Germinal center (tissue), 1 donor: ENCODE measurements at regions not wholly inside any gene's neighbourhood (a gene's known extent, or its start where the extent isn't known, plus 50 kb on each side); places are given as distances from the start of the nearest gene placed in this dataset.

Source experiments
- DNase-seq: peaks from one replicate; pipeline ENCODE4 v3.0.0; 2012; ENCODE audit warnings: mixed read lengths, low spot score

DNA sequence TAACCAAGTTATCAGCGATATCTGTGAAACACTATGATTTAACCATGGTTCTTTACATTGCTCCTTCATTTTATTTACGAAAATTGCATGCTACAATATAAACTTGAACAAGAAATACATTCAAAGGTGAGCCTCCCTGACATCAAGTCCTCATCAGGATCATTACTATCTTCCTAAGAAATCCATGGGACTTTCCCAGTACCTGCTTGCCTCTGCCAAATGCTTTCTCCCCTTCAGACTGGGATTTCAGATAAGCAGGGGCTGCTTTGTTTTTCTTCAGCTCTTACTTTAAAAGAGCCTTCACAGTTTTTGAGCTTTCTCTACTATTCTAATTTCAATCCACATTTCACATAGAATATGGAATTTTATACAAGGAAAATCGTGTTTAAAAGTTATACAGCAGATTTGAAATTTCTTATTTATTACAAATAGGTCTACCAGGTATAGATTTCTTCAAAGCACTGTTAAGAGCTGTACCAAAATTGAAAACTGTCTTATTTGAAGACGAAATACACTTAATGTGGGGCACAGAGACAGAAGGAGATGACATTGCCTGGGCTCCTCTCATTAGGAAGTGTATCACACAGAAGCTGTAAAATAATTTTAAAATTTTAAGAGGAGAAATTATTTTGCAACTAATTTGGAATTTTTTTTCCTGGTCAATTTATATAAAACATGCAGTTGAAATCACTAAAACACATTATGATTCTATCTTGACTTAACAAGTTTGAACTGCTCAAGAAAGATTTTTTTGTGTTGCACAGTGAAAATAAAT, 615.0 kb upstream of the AGTR1 start:
- DNase-seq = no peak

- no peak for DNase-seq
These were observed 614.0 kb upstream of the AGTR1 start for GRCh38 chr3:148083526-148084182.

DNA sequence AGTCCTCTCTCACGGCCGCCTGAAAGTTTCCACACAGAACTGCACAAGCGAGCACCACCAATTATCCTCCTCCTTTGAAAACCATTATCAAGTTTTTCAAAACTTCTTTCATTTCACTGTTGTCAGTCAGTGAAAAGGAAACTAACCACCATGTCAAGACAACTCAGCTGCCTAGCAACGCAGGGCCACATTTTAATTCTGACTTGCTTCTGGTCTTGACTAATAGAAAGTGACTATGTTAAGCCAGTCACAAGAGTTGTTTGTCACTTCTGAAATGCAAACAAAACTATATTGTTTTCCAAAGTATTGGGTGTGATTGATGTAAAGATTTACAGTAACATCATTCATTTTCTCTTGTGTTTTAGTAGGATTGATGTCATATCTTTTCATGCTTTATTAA, 612.8 kb upstream of the AGTR1 start:
- DNase-seq = no peak

DNA sequence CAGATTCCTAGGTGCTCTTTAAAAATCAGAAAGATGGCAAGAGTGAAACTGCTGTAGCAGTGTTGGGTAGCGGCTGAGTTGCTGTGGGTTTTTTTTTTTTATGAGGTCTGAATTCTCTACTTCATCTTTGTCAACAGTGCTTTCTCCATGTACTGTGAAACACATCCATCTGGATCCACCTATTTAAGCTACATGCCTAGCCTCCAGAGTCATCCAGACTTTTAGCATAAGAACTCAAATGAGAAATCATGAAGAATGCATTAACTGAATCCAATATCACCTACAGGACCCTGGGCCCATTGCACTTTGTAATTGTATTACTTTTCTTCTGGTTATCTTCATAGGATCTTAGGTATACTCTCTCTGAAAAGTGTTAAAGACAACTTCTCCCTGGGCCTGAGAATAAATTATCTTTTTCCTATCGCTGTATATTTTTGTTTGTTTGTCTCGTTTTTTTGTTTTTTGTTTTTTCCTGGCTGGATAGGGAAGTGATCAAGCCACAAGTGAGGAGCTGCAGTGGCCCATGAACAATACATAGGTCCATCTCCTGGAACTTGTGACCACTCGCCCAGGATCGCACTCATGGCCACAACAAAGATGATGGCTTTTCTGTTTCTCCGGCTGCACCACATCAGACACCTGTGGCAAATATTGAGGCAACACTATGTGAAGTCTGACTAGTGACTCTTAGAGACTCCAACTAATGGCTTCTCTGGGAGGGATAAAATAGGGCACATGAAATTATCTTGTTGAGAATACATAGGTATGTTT, 609.9 kb upstream of the AGTR1 start:
- DNase-seq = no peak

DNA sequence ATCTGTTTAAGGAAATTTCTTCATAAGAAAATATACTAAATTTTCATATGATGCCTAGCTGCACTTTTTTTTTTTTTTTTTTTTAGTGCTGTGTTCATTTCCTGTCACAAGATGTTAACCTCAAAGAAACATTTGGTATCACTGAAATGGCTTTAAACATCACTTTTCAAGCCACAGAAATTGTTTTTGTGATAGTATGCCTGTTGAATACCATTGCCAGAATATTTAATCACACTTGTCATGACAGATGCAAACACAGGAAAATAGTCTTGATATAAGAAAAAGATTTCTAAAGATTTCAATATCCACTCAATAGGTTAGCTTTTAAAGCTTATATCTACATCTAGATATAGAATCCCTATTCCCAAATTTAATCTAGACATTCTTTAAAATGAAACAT, 608.5 kb upstream of the AGTR1 start:
- DNase-seq = no peak

DNA sequence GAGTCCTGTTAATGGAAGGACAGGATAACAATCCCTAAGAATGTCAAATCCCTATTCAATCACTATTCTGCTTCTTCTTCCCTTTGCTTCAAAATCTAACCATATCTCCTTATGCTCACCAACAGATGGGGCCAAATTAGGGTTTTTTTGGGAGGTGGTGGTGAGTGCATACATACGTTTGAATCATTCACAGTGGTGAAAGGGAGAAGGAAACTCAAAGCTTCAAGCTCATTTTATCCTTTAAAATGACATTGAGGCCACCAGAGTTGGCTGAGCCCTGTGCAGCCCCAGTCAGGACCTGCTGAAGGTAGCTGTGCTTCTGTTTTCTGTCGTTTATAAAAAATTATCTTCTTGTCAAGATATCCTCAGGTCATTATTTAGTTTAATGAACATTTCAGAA, 607.5 kb upstream of the AGTR1 start:
- no peak for DNase-seq

GRCh38 chr3:148092624-148093347, 604.9 kb upstream of the AGTR1 start:
- no peak for DNase-seq

- DNase-seq = no peak
These were observed 604.0 kb upstream of the AGTR1 start for GRCh38 chr3:148093753-148094152.

DNA sequence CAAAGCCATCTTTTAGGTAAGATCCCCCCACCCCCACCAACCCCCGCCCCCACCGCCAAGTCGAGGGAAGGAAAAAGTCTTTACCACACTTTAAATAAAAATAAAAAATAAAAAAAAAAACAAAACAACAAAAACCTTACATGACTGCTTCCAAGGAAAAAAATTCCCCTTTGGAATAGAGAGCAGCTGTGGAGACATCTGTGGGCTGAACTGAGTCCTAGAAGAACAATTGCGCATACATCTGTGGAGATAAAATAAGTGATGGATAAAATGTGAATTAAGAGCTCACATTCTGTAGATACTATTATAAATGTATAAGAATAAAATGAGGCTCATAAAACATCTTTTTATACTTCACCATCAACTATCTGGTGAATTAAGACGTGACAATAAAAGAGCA, 601.7 kb upstream of the AGTR1 start:
- DNase-seq = no peak

DNA sequence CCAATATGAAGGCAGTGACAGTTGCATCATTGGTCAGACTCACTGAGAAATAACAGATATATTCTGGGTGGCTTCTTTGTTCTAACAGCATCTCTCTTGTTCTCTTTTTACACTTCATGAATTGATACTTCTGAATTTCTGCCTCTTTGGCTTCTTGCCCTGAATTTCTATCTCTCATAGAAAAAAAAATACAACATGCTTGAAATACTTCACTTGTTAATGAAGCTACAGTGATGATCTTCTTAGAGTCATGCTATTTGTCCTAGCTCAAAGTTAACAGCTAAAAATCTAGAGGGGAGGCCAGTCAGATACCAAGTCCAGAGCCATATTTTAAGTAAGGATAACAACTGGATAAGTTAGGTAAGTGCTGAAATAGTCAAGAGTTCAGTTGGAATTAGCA, 597.2 kb upstream of the AGTR1 start:
- no peak for DNase-seq

DNA sequence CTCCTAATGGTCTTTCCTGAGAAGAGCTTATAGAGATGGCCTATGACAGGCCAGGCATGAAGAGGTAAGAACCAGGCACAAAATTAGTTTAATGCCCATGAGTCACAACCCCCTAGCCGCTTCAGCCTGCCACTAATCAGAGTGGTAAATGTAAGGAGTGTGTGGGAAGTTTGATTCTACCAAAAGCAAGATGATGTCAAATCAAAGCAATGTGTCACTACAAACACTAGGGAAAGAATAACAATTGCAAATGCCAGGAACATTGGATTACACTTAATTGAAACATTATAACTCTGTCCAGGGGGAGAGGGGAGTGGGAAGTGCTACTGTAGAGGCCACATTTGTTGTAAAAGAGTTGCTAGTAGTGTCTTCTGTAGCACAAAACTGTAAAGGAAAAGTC, 596.6 kb upstream of the AGTR1 start:
- no peak for DNase-seq

- no peak for DNase-seq
These were observed 595.5 kb upstream of the AGTR1 start for GRCh38 chr3:148102156-148102555.

DNA sequence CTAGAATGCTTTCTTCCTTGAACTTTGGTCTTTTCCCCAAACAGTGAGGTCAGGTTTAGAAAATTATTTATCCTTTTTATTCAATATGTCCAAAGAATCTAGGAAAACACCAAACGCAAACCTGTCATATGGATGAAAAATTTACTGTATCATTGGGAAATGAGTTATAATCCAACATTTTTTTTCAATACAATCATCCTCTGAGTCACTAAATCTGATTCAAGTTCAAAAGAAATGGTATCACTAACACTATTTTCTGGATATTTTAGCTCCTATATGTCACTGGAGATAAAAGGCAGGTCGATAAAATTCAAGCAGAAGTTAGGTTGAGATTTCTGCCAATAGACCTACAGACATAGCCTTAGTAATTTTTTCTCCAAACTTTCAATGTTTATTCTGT, 591.6 kb upstream of the AGTR1 start:
- no peak for DNase-seq

- DNase-seq = no peak
These were observed 570.7 kb upstream of the AGTR1 start for GRCh38 chr3:148126956-148127355.

DNA sequence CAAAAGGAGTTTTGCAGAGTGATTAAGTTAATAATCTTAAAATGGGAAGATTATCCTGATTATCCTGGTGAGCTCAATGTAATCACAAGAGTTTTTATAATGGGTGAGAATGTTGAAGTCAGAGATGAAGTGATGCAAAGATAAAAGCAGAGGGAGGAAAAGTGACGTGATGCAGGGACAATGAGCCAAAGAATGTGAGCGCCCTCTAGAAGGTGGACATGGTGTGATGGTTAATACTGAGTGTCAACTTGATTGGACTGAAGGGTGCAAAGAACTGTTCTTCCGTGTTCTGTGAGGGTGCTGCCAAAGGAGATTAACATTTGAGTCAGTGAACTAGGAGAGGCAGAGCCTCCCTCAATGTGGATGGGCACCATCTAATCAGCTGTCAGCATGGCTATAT, 569.6 kb upstream of the AGTR1 start:
- DNase-seq = no peak

DNA sequence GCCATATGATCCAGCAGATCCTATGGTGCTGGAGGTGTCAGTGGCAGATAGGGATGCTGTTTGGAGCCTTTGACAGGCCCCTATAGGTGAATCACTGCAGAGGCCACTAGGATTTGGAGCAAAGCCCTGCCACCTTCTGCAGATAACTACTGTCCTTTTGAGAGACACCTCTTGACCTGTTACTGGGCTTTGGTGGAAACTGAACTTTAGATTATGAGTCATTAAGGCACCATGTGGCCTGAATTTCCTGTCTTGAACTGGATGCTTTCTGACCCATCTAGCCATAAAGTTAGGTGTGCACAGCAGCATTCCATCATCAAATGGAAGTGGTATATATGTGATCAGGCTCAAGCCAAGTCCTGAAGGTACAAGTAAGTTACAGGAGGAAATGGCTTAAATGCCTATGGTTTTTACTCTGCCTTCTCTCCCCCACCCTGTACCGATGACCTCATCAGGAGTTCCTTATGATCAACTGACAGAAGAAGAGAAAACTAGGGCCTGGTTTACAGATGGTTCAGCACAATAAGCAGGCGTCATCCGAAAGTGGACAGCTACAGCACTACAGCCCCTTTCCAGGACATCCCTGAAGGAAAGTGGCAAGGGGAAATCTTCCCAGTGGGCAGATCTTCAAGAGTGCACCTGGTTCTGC, 565.6 kb upstream of the AGTR1 start:
- DNase-seq = no peak

- DNase-seq = no peak
These were observed 560.9 kb upstream of the AGTR1 start for GRCh38 chr3:148136816-148137215.

DNA sequence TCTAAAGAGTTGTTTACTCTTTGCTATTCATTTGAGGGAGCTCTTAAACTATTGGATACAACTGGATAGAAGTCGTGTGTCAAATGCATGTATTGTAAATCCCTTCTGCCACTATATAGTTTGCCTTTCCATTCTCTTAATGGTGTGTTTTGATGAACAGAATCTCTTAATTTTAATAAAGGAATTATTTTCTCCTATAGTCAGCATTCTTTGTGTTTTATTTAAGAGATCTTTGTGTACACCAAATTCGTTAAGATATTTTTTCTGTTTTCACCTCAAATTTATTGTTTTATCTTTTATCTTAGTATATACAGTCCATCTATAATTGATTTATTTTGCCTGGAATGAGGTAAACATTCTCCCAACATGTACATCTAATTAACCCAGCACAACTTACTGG, 551.5 kb upstream of the AGTR1 start:
- DNase-seq = no peak

- no peak for DNase-seq
These were observed 550.5 kb upstream of the AGTR1 start for GRCh38 chr3:148146947-148147826.

DNA sequence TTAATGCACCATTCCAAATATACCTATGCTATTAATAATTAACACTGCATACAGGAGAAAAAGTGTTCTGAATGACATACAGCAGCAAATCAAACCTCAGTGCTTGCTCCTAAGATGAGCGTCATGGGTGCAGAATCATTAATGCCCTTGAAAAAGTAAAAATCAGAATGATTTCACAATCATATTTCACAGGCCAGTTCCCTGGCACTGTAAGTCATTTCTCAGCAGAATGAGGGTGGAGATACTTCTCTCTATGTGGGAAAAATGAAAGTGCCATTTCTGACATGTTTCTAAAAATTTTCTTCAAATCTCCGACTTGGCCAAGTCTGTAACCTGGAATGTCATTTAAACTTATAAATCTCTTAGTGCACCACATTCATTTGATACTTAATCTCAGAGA, 549.8 kb upstream of the AGTR1 start:
- no peak for DNase-seq

DNA sequence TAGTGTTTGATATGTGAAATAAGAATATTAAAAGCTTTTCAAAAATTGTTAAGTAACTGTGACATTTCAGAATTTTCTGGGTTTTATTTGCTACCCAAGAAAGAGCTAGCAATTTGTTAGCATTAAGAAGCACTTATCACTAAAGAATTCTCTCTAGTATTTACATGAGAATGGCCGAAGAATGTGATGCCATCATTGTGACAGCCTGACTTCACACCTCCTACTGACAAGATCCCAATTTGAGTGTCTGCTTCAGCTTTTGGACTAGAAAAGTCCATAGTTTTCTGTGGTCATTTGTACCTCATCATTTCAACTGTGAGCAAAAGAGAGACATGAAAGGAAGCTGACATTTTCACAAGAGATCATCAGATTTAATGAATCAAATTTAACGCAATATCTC, 548.1 kb upstream of the AGTR1 start:
- no peak for DNase-seq
